ENCODE measurements at regions not wholly inside any gene's neighbourhood (a gene's known extent, or its start where the extent isn't known, plus 50 kb on each side); places are given as distances from the start of the nearest gene placed in this dataset.

- DNase-seq = no peak
These were observed 326.9 kb upstream of the DIO3 start for GRCh38 chr14:101234244-101234937.

- no peak for DNase-seq
These were observed 326.3 kb upstream of the DIO3 start for GRCh38 chr14:101234999-101235334.

- peak; percentile 20 to 58 for DNase-seq
These were observed 325.8 kb upstream of the DIO3 start for GRCh38 chr14:101235335-101236103.

GRCh38 chr14:101236496-101237251 lies 324.6 kb upstream of the DIO3 start:
- no peak for DNase-seq

- no peak for DNase-seq
These were observed 324.1 kb upstream of the DIO3 start for GRCh38 chr14:101237252-101237616.

GRCh38 chr14:101239065-101239464 lies 322.2 kb upstream of the DIO3 start:
- DNase-seq = no peak

GRCh38 chr14:101241147-101241546 lies 320.1 kb upstream of the DIO3 start:
- no peak for DNase-seq

GRCh38 chr14:101241807-101242278 lies 319.5 kb upstream of the DIO3 start:
- DNase-seq = no peak

GRCh38 chr14:101242442-101243385 lies 318.6 kb upstream of the DIO3 start:
- DNase-seq = no peak

- DNase-seq = no peak
These were observed 317.5 kb upstream of the DIO3 start for GRCh38 chr14:101243587-101244338.

- DNase-seq = no peak
These were observed 314.1 kb upstream of the DIO3 start for GRCh38 chr14:101246894-101247841.

GRCh38 chr14:101247842-101248725 lies 313.2 kb upstream of the DIO3 start:
- DNase-seq = no peak

- DNase-seq = no peak
These were observed 312.2 kb upstream of the DIO3 start for GRCh38 chr14:101248840-101249675.

- DNase-seq = no peak
These were observed 311.6 kb upstream of the DIO3 start for GRCh38 chr14:101249676-101250036.

GRCh38 chr14:101250336-101250947 lies 310.9 kb upstream of the DIO3 start:
- DNase-seq = no peak

- DNase-seq = no peak
These were observed 310.1 kb upstream of the DIO3 start for GRCh38 chr14:101250948-101251811.

- no peak for DNase-seq
These were observed 309.4 kb upstream of the DIO3 start for GRCh38 chr14:101251812-101252442.

All from inflammatory macrophage treated with lipopolysaccharide for 1 hour (primary cell).